Trophoblast cell (in vitro differentiated cells and primary cell): ENCODE measurements at regions not wholly inside any gene's neighbourhood (a gene's known extent, or its start where the extent isn't known, plus 50 kb on each side); places are given as distances from the start of the nearest gene placed in this dataset.

Experiments used
- DNase-seq, 2 donors: peaks; one replicate each; pipeline ENCODE4 v3.0.0-alpha.2; 2016
- H2AFZ ChIP-seq: 2 replicates; pipeline ENCODE4 v1.6.1; 2013; ENCODE audit warnings: low read length, moderate library complexity, mild to moderate bottlenecking; ENCODE audit not compliant: insufficient read depth, poor library complexity
- H2AK5ac ChIP-seq: 2 replicates; pipeline ENCODE4 v1.6.1; 2013; ENCODE audit warnings: mild to moderate bottlenecking, low read length
- H2BK120ac ChIP-seq: 2 replicates; pipeline ENCODE4 v1.6.1; 2013; ENCODE audit warnings: low read length, mild to moderate bottlenecking, moderate library complexity; ENCODE audit not compliant: insufficient read depth, poor library complexity
- H2BK12ac ChIP-seq: 2 replicates; pipeline ENCODE4 v1.6.1; 2013; ENCODE audit warnings: mild to moderate bottlenecking, low read length, moderate library complexity
- H2BK5ac ChIP-seq: 2 replicates; pipeline ENCODE4 v1.6.1; 2013; ENCODE audit warnings: low read length, low read depth, moderate library complexity, mild to moderate bottlenecking; ENCODE audit not compliant: poor library complexity
- H3K14ac ChIP-seq: 2 replicates; pipeline ENCODE4 v1.6.1; 2013; ENCODE audit warnings: mild to moderate bottlenecking, low read length
- H3K18ac ChIP-seq: 2 replicates; pipeline ENCODE4 v1.6.1; 2013; ENCODE audit warnings: mild to moderate bottlenecking, low read length
- H3K23ac ChIP-seq: 2 replicates; pipeline ENCODE4 v1.6.1; 2013; ENCODE audit warnings: low read length
- H3K27ac ChIP-seq: 2 replicates; pipeline ENCODE4 v1.5.1; 2013; ENCODE audit warnings: low read depth, mild to moderate bottlenecking, inconsistent platforms, low read length, moderate library complexity
- H3K27me3 ChIP-seq: 2 replicates; pipeline ENCODE4 v1.6.1; 2013; ENCODE audit warnings: inconsistent platforms, mild to moderate bottlenecking, low read length, moderate library complexity; ENCODE audit not compliant: insufficient read depth
- H3K36me3 ChIP-seq, 2 experiments: 1 replicate in 1 of 2; 2 replicates in 1 of 2; pipeline ENCODE4 v1.6.1; 2013; ENCODE audit warnings: low read length in 2 of 2, mild to moderate bottlenecking in 2 of 2, moderate library complexity in 1 of 2; ENCODE audit not compliant: insufficient read depth in 2 of 2, control insufficient read depth in 1 of 2
- H3K4ac ChIP-seq: 2 replicates; pipeline ENCODE4 v1.6.1; 2013; ENCODE audit warnings: low read depth, mild to moderate bottlenecking, low read length, moderate library complexity
- H3K4me1 ChIP-seq, 2 experiments: 1 replicate in 1 of 2; 2 replicates in 1 of 2; pipeline ENCODE4 v1.6.1; 2013; ENCODE audit warnings: low read length in 2 of 2, mild to moderate bottlenecking in 2 of 2, moderate library complexity in 1 of 2; ENCODE audit not compliant: insufficient read depth in 2 of 2, control insufficient read depth in 1 of 2
- H3K4me2 ChIP-seq: 2 replicates; pipeline ENCODE4 v1.6.1; 2013; ENCODE audit warnings: inconsistent platforms, mild to moderate bottlenecking, low read length, moderate library complexity
- H3K4me3 ChIP-seq: 2 replicates; pipeline ENCODE4 v1.5.1; 2013; ENCODE audit warnings: mild to moderate bottlenecking, low read depth, low read length, inconsistent platforms
- H3K79me1 ChIP-seq: one replicate; pipeline ENCODE4 v1.6.1; 2013; ENCODE audit warnings: low read length
- H3K79me2 ChIP-seq: 2 replicates; pipeline ENCODE4 v1.6.1; 2013; ENCODE audit warnings: low read length, mild to moderate bottlenecking; ENCODE audit not compliant: control insufficient read depth, insufficient read depth, poor library complexity
- H3K9ac ChIP-seq: 2 replicates; pipeline ENCODE4 v1.6.1; 2013; ENCODE audit warnings: mild to moderate bottlenecking, low read length
- H3K9me3 ChIP-seq: 2 replicates; pipeline ENCODE4 v1.6.1; 2013; ENCODE audit warnings: low read depth, mild to moderate bottlenecking, control low read depth, inconsistent platforms, low read length; ENCODE audit not compliant: insufficient read depth
- H4K12ac ChIP-seq: 2 replicates; pipeline ENCODE4 v1.6.1; 2013; ENCODE audit warnings: low read depth, mild to moderate bottlenecking, low read length, moderate library complexity
- H4K8ac ChIP-seq: 2 replicates; pipeline ENCODE4 v1.6.1; 2013; ENCODE audit warnings: low read depth, mild to moderate bottlenecking, low read length, moderate library complexity
- H4K91ac ChIP-seq: one replicate; pipeline ENCODE4 v1.6.1; 2013; ENCODE audit warnings: low read depth, mild to moderate bottlenecking, low read length, moderate library complexity
- WGBS: extraction: QIAGEN DNeasy Blood & Tissue Kit; methylation state at CpG from one replicate; pipeline ENCODE4 v1.1.7; 2013; ENCODE audit warnings: missing lambda C conversion rate; ENCODE audit not compliant: insufficient read length, insufficient coverage; ENCODE audit errors: extremely low coverage; 5-methylcytosine and 5-hydroxymethylcytosine counted together

GRCh38 chr22:49604732-49605302, 222.9 kb downstream of the BRD1 start:
- H3K9ac ChIP-seq, result no peak overlapping the region
- H3K14ac ChIP-seq, result no peak overlapping the region
- no peak overlapping the region for H3K4me2 ChIP-seq
- H4K12ac ChIP-seq, result no peak overlapping the region
- H3K79me1 ChIP-seq, result no peaks in the 10 kb centered on the region
- H3K18ac ChIP-seq, result no peak overlapping the region
- no peak overlapping the region for H2BK5ac ChIP-seq
- peaks cover 2% of the 10 kb centered on the region for H3K27me3 ChIP-seq
- no peak overlapping the region for H2AFZ ChIP-seq
- no peaks in the 10 kb centered on the region for H3K79me2 ChIP-seq
- H2BK120ac ChIP-seq, result no peak overlapping the region
- peaks cover 2% of the 10 kb centered on the region for H3K9me3 ChIP-seq
- H3K23ac ChIP-seq, result no peak overlapping the region
- no peaks in the 10 kb centered on the region for H3K4me1 ChIP-seq
- peak in 1 of 2 donors; percentile 1 for DNase-seq
- no peak overlapping the region for H4K91ac ChIP-seq
- no peak overlapping the region for H3K4ac ChIP-seq
- H3K36me3 ChIP-seq, result no peaks in the 10 kb centered on the region
- H2BK12ac ChIP-seq, result no peak overlapping the region
- no peak overlapping the region for H2AK5ac ChIP-seq
- no CpG with 5 or more reads among the region's 3 CpGs for WGBS
- H3K4me3 ChIP-seq, result no peak overlapping the region
- no peak overlapping the region for H3K27ac ChIP-seq
- no peak overlapping the region for H4K8ac ChIP-seq

DNA sequence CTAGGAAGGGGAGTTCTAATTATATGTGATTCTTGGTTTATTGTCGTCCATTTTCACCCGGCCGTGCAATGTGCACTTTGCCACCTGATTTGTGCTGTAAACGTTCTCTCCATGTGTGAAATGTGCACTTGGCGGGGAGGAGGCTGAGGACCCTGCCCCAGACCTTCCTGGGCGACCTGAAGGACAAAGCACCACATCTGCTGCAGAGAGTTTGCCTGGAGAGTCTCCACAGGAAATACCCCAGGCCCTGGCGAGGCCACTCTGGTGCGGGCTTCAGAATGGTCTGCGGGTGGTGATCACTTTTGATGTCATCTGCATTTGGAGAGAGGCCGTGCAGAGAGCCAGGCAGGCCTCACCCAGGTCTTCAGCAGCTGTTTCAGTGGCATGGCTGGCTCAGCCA, 224.7 kb downstream of the BRD1 start:
- no peak overlapping the region for H3K4me2 ChIP-seq
- H3K27ac ChIP-seq, result no peak overlapping the region
- no peaks in the 10 kb centered on the region for H3K36me3 ChIP-seq
- H2BK120ac ChIP-seq, result no peak overlapping the region
- no peak overlapping the region for H2BK12ac ChIP-seq
- H3K14ac ChIP-seq, result no peak overlapping the region
- H3K9ac ChIP-seq, result no peak overlapping the region
- H3K23ac ChIP-seq, result no peak overlapping the region
- no peak overlapping the region for H4K91ac ChIP-seq
- no peak overlapping the region for H3K4ac ChIP-seq
- no peak overlapping the region for H2AK5ac ChIP-seq
- H4K8ac ChIP-seq, result no peak overlapping the region
- H2BK5ac ChIP-seq, result no peak overlapping the region
- no peaks in the 10 kb centered on the region for H3K4me1 ChIP-seq
- no peak overlapping the region for H3K18ac ChIP-seq
- H3K4me3 ChIP-seq, result no peak overlapping the region
- H4K12ac ChIP-seq, result no peak overlapping the region
- WGBS, result no CpG with 5 or more reads among the region's 10 CpGs
- H3K9me3 ChIP-seq, result peaks cover 2% of the 10 kb centered on the region
- H3K79me2 ChIP-seq, result no peaks in the 10 kb centered on the region
- no peak for DNase-seq
- no peaks in the 10 kb centered on the region for H3K79me1 ChIP-seq
- no peak overlapping the region for H2AFZ ChIP-seq
- peaks cover 2% of the 10 kb centered on the region for H3K27me3 ChIP-seq

DNA sequence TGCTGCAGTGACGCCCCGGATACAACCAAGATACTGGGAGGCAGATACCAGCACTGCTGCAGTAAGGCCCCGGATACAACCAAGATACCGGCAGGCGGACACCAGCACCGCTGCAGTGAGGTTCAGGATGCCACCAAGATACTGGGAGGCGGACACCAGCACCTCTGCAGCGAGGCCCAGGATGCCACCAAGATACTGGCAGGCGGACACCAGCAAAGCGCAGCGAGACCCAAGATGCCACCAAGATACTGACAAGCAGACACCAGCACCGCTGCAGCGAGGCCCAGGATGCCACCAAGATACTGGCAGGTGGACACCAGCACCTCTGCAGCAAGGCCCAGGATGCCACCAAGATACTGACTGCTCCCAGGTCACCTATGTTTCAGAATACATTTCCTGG, 225.2 kb downstream of the BRD1 start:
- no peak overlapping the region for H3K14ac ChIP-seq
- no peak overlapping the region for H3K27ac ChIP-seq
- H2AFZ ChIP-seq, result no peak overlapping the region
- H2BK12ac ChIP-seq, result no peak overlapping the region
- DNase-seq, result no peak
- H3K79me2 ChIP-seq, result no peaks in the 10 kb centered on the region
- H3K23ac ChIP-seq, result no peak overlapping the region
- H3K9me3 ChIP-seq, result peaks cover 2% of the 10 kb centered on the region
- H2BK5ac ChIP-seq, result no peak overlapping the region
- no peak overlapping the region for H3K18ac ChIP-seq
- H3K9ac ChIP-seq, result no peak overlapping the region
- H3K4me3 ChIP-seq, result no peak overlapping the region
- H2AK5ac ChIP-seq, result no peak overlapping the region
- H3K36me3 ChIP-seq, result no peaks in the 10 kb centered on the region
- WGBS, result no CpG with 5 or more reads among the region's 13 CpGs
- H2BK120ac ChIP-seq, result no peak overlapping the region
- no peak overlapping the region for H4K91ac ChIP-seq
- H3K27me3 ChIP-seq, result peaks cover 2% of the 10 kb centered on the region
- H3K4me1 ChIP-seq, result no peaks in the 10 kb centered on the region
- no peak overlapping the region for H3K4me2 ChIP-seq
- no peak overlapping the region for H3K4ac ChIP-seq
- H4K8ac ChIP-seq, result no peak overlapping the region
- H3K79me1 ChIP-seq, result no peaks in the 10 kb centered on the region
- H4K12ac ChIP-seq, result no peak overlapping the region

DNA sequence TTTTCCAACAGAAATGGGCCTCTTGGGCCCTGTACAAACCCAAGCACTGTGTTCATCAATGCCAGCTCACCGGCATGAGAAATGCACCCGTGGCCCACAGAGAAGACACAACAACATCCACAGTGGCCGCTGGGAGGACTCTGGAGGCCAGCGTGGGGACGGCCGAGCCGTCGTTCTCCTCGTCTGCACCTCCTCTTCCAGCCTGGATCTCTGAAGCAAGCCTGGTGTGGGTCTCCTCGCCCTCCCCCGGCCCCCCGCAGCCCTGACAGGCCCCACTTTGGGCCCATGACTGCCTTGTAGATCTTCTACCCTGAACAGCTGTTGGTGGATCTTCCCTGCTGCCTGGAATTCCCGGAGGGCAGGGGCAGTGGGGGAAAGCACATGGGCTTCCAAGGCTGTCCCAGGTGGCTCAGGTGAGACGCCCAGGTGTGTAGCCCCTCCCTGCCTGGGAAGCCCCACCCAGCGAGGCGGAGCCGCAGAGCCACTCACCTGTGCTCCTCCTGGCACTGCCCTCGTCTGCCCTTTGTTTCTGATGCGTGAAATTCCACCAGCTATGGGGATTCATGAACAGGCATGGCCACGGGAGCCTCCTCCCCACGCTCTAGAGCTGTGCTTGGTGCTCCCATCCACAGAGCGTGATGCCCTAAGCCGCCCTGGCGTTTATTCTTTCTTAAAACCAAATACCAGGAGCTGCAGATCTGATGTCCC, 225.9 kb downstream of the BRD1 start:
- H3K9ac ChIP-seq, result no peak overlapping the region
- H3K4ac ChIP-seq, result no peak overlapping the region
- DNase-seq, result no peak
- H3K23ac ChIP-seq, result no peak overlapping the region
- H3K79me1 ChIP-seq, result no peaks in the 10 kb centered on the region
- no peak overlapping the region for H2AK5ac ChIP-seq
- no peaks in the 10 kb centered on the region for H3K4me1 ChIP-seq
- no peak overlapping the region for H2BK5ac ChIP-seq
- no peaks in the 10 kb centered on the region for H3K36me3 ChIP-seq
- no peak overlapping the region for H2AFZ ChIP-seq
- H3K27ac ChIP-seq, result no peak overlapping the region
- H4K91ac ChIP-seq, result no peak overlapping the region
- no peak overlapping the region for H4K8ac ChIP-seq
- peaks cover 2% of the 10 kb centered on the region for H3K9me3 ChIP-seq
- no peaks in the 10 kb centered on the region for H3K79me2 ChIP-seq
- H2BK120ac ChIP-seq, result no peak overlapping the region
- no peak overlapping the region for H3K4me3 ChIP-seq
- H2BK12ac ChIP-seq, result no peak overlapping the region
- H3K4me2 ChIP-seq, result no peak overlapping the region
- no peak overlapping the region for H3K14ac ChIP-seq
- H4K12ac ChIP-seq, result no peak overlapping the region
- H3K27me3 ChIP-seq, result no peaks in the 10 kb centered on the region
- H3K18ac ChIP-seq, result no peak overlapping the region
- no CpG with 5 or more reads among the region's 24 CpGs for WGBS
